Activated CD4-positive, alpha-beta T cell treated with anti-CD3 and anti-CD28 coated beads, Interleukin-2, Interleukin-6, amounts not matched to agents 100 ng/mL and 50 ng/mL, durations not matched to agents 16 hours and 8 hours (primary cell): ENCODE measurements at regions not wholly inside any gene's neighbourhood (a gene's known extent, or its start where the extent isn't known, plus 50 kb on each side); places are given as distances from the start of the nearest gene placed in this dataset.
A peak's percentile ranks its signal among the peaks of the same experiment; 100 is the strongest.

ENCODE experiments used
- DNase-seq: peaks from one replicate; pipeline ENCODE4 v3.0.0-alpha.2; 2020

DNA sequence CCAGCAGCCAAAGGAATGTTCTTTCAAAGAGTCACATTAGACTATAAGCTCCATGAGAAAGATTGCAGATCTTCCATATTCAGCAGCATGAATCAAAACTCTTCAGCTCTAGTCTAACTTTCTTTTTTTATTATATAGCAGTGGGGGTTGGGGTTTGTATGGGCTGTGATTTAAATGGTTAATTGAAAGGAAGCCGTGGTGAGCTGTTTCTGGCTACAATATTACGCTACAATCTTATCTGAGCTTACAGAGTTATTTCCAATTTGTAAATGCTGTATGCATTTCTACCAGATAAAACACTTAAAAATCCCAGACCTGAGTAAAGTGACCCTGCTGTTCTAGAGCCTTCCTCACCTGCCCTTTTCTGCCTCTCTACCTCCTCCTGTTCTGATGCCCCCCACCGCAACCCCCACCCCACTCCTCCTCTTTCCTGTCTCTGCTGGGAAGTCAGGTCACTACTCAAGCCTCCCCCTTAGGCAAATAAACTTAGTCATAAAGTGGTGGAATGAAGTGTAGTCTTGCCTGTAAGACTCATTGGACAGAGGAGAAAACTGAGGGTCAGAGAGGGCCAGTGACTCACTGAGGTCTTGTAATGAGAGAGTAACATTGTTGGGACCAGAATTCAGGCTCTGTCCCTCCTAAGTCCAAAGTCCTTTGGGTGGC lies 1089.5 kb downstream of the BCL11B start:
- peak; percentile 86 for DNase-seq

- peak; percentile 34 for DNase-seq
Measured at GRCh38 chr14:98183556-98183955, 1088.4 kb downstream of the BCL11B start.

GRCh38 chr14:98184457-98184856 lies 1087.5 kb downstream of the BCL11B start:
- peak; percentile 19 for DNase-seq

- DNase-seq = peak; percentile 44
Measured at GRCh38 chr14:98185036-98185435, 1087.0 kb downstream of the BCL11B start.

- DNase-seq = peak; percentile 20
Measured at GRCh38 chr14:98186140-98186539, 1085.9 kb downstream of the BCL11B start.

DNA sequence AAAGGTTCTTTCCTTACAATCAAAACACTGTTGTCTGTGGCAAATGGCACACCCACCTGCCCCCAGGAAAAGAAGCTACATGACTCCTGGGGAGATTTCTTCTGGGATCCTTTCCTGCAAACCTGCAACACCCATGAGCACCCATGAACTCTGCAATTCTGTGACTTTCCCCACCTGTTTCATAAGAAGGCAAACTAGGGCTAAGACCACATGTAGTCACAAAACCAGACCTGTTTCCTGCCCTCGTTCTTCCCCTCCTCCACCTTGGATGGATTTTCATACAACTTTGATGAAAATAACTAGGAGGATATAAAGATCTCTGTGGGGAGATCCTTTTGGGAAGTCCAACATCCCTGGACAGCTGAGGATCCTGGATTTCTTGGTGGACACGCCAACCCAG lies 1084.7 kb downstream of the BCL11B start:
- DNase-seq = peak; percentile 51

DNA sequence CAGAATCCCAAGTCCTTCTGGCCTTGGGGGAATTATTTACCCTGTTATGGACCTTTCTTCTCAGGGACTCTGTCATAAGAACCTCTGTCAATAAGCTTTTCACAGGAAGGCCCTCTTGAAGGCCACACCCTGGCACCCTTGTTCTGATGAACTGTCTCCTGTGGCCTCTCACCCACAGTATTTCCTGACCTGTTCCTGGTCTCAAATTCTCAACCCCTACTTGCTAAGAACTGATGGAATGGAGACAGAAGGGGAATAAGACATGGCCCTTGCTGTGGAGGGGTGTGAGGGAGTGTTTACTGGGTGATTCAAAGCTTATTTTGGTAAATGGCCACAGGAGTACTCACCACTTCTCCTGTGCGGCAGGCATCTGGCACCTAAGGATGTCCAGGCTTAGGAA lies 1082.9 kb downstream of the BCL11B start:
- peak; percentile 76 for DNase-seq

GRCh38 chr14:98189511-98189910 lies 1082.5 kb downstream of the BCL11B start:
- DNase-seq = peak; percentile 80

GRCh38 chr14:98189944-98190343 lies 1082.1 kb downstream of the BCL11B start:
- peak; percentile 42 for DNase-seq

GRCh38 chr14:98192946-98193345 lies 1079.1 kb downstream of the BCL11B start:
- DNase-seq = no peak

DNA sequence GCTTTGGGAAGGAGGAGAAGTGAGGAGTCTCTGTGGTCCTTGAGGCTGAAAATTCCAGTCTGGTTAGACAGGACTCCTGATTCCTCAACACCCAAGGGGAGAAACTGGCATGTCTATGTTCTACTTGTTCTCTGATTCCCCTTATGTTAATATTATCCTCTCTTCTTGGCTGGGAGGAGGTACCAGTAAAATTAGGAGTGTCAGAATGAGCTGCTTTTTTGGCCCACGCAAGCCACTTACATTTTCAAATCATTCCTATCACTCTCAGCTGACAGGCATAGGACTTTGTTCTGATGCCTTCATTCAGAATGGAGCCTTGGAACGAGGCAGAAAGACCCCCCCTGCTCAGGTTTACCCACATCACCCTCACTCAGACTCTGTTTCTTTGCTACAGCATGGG lies 1077.2 kb downstream of the BCL11B start:
- DNase-seq = no peak

DNA sequence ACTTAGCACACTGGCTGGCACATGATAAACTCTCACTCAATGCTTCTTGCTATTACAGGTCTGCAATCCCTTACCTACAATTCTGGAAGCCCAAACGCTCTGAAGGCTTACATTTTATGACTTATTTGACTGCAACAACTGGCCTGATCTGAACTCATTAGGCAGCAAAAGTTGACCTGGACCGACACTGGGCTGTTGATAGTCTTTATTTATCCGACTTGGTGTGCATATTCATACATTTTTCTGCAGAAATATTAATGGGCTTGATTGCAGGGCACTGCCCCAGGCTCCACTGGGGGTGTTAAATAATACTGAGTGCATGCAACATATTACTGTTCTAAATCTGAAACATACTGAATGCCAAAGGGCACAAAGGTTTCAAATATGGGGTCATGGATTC lies 1076.7 kb downstream of the BCL11B start:
- DNase-seq = peak; percentile 9

DNA sequence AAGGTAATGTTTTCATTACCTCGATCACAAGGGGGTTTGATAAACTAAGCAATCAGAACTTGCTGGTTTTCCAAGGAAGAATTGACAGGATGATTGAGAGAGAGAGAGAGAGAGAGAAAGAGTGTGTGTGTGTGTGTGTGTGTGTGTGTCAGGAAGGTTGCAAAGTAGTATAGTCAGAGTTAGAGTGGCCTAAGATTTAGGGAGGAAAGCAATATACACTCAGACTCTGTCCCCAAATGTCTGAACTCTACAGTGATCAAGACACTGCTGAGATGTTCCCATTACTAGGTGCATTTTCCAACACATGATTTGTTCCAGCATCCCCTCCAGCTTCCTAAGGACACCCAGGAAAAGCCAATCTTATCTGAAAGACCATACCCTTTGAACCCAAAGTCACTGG lies 1074.1 kb downstream of the BCL11B start:
- no peak for DNase-seq

DNA sequence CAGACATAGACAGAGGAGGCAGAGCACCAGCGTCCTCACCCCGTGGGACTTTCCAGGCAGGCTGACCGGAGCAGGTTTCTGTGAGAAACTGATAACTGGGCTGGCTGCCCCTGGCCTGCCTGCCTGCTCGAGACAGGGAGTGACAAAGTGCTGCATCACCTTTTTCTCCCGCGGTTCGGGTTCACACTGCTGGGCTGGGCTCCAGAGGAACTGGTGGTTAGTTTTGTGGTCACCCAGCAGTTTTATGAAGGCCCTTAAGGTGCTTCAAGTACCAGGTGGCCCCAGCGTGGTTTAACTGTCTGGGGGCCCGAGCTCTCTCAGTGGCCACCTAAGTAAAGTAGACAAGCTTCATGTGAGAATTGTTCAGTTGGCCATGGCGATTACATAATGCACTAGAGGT lies 1073.6 kb downstream of the BCL11B start:
- DNase-seq = peak; percentile 86

- DNase-seq = no peak
Measured at GRCh38 chr14:98200601-98201000, 1071.4 kb downstream of the BCL11B start.

DNA sequence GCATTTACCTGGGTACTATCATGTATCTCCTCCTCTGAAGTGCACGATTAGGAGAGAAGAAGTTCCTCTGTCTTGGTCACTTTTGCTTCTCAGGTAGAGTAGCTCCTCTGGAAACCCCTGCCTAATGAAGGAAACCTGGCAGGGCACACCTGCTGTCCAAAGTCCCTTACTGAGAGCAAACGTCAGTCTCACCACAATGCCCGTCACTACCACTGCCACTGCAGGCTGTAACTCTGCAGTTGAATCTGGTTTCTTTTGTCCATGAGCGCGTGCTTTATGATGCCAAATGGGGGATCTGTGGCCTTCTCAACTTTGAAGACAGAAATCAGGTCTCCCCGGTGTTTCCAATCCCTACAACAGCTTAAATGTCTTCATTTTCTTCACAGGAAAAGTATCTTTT lies 1068.6 kb downstream of the BCL11B start:
- no peak for DNase-seq

DNA sequence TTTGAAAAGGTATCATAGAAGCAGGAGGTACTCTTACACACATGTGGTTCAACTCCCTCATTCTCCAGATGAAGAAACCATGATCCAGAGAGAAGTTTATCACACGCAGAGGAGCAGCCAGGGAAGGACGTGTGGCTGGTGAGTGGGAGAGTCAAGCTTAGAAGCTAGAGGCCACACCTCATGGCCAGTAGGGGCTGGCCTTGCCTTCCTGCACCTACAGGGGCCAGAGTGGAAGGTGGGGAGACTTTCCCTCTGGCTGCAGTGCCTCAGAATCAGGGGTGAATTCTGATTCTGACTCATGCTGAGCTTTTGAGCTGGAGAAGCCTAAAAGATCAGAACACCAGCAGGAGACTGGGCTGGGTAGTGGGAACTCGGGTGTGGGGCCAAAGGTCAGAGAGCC lies 1067.9 kb downstream of the BCL11B start:
- DNase-seq = no peak

DNA sequence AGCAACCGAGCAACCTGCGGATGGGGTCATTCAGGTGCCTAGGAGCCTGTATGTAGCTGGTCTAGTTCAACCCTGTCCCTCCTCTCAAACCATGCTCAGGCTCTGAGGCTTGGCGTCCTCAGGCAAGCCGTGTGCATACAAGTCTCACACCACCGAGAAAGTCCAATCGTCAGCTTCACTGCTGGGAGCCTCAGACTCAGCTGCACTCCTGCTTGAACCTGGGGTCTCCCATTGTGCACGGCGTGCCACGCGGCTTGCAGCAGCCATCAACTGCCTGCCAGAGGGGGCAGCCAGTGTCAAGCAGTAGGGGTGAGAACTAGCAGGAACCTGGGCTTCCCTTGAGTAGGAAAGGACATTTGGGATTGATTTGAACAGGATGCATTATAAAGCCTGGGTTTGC lies 1064.6 kb downstream of the BCL11B start:
- DNase-seq = no peak

DNA sequence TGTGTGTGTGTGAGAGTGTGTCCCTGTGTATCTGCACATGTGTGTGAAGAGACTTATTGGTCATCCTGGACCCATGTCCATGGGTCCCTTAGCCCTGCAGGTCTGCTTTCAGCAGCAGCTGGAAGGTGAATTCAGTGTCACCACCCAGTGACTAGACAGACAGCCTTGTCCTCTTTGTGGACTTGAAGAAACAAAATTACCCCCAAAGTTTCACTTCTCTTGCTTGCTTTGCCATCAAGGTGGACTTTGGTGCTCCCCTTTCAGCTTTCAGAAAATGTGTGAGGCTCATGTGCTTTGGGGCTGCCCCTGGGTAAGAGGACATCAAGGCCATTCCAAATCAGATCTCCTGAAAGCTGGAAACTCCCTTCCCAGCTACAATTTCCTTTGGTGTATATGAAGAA lies 1063.8 kb downstream of the BCL11B start:
- no peak for DNase-seq

GRCh38 chr14:98208943-98209342 lies 1063.1 kb downstream of the BCL11B start:
- no peak for DNase-seq

DNA sequence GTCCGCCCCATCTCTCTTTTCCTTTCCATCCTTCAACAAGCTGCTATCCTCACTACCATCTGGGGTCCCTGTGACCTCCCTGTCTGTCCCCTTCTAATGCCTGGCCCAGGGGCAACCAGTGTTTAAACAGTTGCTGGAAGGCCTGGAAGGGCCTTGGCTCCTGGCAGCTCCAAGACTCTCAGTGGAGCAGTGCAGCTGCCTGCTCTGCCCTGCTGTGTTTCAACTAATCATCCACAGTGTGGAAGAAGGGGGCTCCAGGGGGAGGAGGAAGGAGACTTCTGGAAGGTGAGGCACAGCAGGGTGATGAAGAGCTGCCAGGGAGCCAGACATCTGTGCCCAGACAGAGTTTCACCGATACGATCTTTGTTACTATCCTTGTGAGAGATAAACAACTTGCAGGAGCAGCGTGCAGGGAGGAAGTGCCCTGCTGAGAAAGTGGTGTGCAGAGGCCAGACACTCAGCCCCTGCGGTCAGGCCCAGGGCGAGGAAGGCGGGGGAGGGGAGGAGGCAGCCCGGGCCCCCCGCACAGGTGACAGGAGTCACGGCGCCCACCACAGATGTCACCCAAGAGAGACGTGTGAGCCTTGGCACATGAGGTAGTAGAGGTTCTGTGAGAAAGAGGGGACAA lies 1061.8 kb downstream of the BCL11B start:
- peak; percentile 53 for DNase-seq

- DNase-seq = no peak
Measured at GRCh38 chr14:98217530-98217929, 1054.5 kb downstream of the BCL11B start.

GRCh38 chr14:98218218-98218617 lies 1053.8 kb downstream of the BCL11B start:
- DNase-seq = no peak

- peak; percentile 53 for DNase-seq
Measured at GRCh38 chr14:98219638-98220037, 1052.4 kb downstream of the BCL11B start.

DNA sequence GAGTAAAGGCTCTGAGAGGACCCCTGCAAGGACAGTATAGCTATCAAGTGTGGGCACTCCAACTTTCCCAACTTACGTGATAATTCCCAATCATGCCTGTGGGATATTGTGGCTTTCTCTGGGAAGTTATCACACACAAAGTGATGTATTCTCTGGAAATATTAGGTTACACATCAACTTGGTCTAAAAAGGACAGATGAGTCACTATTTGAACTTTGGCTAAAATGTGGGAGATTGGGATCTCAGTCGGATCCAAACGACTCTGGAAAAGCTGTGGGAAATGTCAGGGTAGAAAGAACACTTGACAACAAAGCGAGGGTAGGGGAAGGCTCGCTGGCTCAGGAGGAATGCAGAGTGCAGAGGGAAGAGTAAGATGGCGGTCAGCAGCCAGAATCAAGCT lies 1048.9 kb downstream of the BCL11B start:
- no peak for DNase-seq
